HS-5 (cell line): ENCODE measurements at regions not wholly inside any gene's neighbourhood (a gene's known extent, or its start where the extent isn't known, plus 50 kb on each side); places are given as distances from the start of the nearest gene placed in this dataset.

Source experiments
- DNase-seq: peaks from one replicate; pipeline ENCODE4 v3.0.0-alpha.2; 2012; ENCODE audit warnings: low read depth

GRCh38 chr2:22486343-22486742 lies 898.6 kb upstream of the KLHL29 start:
- no peak for DNase-seq

- no peak for DNase-seq
Observed at GRCh38 chr2:22487036-22487435, 897.9 kb upstream of the KLHL29 start.

GRCh38 chr2:22487541-22487940 lies 897.4 kb upstream of the KLHL29 start:
- no peak for DNase-seq

DNA sequence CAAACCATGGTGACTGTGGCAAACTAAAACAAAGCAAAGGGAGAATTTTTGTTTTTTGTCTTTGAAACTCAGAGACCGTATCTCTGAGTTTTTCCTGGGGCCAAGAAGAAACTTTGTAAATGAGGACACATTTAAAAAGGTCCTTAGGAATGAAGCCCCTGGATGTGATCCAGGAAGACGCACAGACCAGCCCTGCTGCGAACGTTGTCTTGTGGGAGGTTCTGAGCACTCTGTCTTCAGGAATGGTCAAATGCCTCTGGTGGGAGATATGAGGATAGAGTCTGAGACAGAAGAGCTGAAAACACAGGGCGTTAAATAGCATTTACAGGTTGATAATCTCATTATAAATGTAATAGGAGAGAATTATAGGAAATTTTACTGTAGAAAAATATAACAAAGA lies 893.5 kb upstream of the KLHL29 start:
- DNase-seq: no peak

DNA sequence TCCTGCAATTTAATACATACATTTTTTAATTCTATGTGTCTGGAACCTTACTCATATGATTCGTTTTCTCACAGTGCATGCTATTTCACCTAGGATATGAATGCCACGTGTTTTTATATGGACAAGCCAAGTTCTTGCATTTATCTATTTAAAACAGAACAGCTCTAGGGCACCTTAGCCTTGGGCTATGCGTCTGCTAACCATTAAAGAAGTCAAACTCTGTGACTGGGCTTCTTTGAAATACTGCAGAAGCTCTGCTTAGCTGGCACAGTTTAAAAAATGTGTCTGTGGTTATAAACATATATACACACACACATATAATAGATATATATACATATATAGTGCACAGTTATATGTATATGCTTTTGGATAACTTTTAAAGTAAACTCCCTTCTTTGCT lies 890.8 kb upstream of the KLHL29 start:
- DNase-seq: no peak

DNA sequence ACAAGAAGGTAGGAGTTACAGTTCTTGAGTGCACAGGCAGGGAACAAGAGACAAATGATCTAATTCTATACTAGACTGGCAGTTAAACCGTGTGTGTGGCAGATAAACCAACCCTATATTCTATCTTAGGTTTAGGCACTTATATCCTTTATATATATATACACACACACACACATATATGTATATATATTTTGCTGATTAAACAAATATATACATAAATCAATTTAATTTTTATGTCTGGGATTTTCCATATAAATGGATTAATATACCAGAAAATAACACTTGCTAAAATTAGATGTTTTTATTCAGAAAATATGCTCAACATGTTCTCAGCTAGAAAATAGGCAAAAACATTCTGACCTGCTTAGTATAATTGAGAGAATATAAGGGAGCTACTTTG lies 887.9 kb upstream of the KLHL29 start:
- DNase-seq: no peak

- DNase-seq: no peak
Observed at GRCh38 chr2:22497789-22498188, 887.2 kb upstream of the KLHL29 start.

DNA sequence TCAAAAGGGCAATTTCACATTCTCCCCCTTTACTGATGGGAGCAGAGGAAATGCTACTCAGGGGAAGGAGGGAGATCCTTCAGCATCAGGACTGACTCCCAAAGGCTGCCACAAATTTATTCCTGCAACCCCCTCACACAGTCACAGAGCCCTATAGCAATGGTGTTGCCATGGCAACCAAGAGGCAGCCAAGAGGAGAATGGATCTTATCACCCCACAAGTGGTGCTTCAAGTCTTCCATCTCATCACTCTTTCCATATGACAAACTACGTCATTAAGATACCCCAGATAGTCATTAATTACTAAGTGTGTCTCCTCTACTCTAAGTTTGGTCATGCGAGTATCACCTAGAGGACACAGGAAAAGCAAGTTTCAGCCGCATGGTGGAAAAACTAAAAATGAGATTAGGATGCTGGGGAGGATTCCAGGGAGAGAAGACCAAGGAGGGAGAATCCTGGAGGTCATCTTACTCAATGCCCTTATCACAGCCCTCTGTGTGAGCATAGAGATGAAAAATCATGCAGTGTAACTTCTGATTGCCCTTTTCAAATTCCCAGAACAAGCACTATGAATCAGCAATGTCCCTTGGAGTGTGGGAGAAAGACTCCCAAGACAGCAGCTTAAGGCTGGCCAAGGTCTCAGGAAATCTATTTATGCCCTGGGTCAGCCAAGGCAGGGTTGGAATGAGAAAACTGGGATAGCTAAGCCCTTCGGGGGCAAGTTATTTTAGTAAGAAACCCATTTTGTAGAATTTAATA lies 885.7 kb upstream of the KLHL29 start:
- DNase-seq: no peak

DNA sequence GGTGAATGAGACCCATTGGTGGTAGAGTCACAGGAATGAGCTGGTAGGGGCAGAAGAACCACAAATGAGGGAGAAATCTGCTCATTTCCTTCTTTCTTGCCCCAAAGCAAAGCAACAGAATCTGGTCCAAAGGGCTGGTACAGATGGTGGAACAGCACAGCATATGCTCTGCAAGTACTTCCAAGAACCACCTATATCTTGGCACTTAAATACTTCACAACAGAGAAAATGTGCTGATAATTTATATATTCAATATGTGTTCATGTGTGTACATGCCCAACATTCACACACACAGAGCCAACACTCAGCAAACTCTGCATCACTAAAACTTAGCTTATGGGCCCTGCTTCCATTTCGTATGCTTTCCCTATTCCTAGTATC lies 884.4 kb upstream of the KLHL29 start:
- no peak for DNase-seq

- DNase-seq: no peak
Observed at GRCh38 chr2:22501851-22502250, 883.1 kb upstream of the KLHL29 start.

DNA sequence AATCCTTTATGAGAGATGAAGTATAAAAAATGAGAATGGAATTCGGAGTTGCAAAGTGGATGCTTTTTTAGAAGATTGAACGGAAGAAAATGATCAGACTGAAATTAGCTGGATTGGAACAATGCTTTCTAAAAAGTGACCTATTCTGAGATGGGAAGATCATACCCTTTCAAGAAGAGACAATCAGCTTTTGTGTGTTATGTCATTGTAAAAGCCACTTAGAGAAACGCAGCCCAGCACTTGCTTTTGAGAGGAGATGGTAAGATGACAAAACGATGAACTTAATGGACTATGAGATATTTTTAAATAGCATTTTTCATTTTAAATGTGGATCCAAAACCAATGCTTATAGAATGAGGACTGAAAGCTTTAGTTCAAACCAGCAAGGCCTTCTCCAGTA lies 871.4 kb upstream of the KLHL29 start:
- no peak for DNase-seq

GRCh38 chr2:22517141-22517540 lies 867.8 kb upstream of the KLHL29 start:
- DNase-seq: no peak

DNA sequence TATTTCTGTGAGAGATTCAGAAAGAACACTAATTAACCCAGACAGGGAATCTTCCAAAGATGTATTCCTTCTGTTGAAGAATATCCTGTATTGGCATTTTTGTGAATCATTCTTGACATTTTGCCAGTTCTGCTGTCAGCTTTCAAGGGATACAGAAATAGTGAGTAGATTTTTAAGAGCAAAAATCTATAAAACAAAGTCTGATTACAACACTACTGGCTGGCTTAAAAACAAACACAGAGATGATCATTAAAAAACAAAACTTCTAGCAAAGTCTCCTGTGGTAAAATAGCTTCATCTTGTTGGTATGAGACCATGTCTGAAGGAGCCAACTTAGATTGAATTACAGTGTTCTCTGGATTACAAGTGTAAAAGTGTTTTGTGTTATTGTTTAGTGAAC lies 866.3 kb upstream of the KLHL29 start:
- DNase-seq: no peak

- no peak for DNase-seq
Observed at GRCh38 chr2:22520369-22521288, 864.4 kb upstream of the KLHL29 start.

GRCh38 chr2:22521620-22522019 lies 863.4 kb upstream of the KLHL29 start:
- no peak for DNase-seq

- no peak for DNase-seq
Observed at GRCh38 chr2:22525681-22526080, 859.3 kb upstream of the KLHL29 start.

- no peak for DNase-seq
Observed at GRCh38 chr2:22530131-22530530, 854.8 kb upstream of the KLHL29 start.

GRCh38 chr2:22536133-22536532 lies 848.8 kb upstream of the KLHL29 start:
- peak; percentile 77 for DNase-seq

GRCh38 chr2:22554453-22554852 lies 830.5 kb upstream of the KLHL29 start:
- no peak for DNase-seq

DNA sequence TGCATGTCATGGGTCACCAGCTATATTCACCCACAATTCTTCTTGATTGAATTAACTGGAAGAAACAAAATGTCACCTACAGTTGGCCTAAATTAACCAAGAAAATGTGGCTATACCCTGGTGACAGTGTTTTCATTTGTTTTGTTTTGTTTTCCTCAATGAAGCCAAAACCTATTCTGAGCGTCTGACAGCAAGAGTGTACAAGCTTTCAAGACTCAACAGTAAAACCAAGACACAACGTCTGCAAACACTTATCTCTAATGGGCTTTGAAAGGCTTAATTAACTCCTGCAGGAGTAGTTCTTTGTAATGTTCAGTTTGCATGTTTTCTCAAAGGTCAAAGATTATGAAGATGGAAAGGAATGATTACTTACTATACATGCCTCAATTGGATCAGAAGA lies 827.6 kb upstream of the KLHL29 start:
- no peak for DNase-seq

GRCh38 chr2:22560021-22560420 lies 825.0 kb upstream of the KLHL29 start:
- no peak for DNase-seq

GRCh38 chr2:22579341-22579740 lies 805.6 kb upstream of the KLHL29 start:
- no peak for DNase-seq

GRCh38 chr2:22582107-22582506 lies 802.9 kb upstream of the KLHL29 start:
- no peak for DNase-seq
